Adrenal gland (tissue), 5 donors: ENCODE measurements at regions not wholly inside any gene's neighbourhood (a gene's known extent, or its start where the extent isn't known, plus 50 kb on each side); places are given as distances from the start of the nearest gene placed in this dataset.

ENCODE experiments used
- CTCF ChIP-seq, 6 experiments: fragments of 450-650 bp in 4 of 6; fragments of 200-600 bp in 2 of 6; sonication (generic) in 1 of 6; IDR thresholded peaks; 1 replicate in 5 of 6; 2 replicates in 1 of 6; pipeline versions ENCODE4 v1.5.1 to v1.8.0; 2016 to 2021; ENCODE audit warnings: antibody characterized with exemption in 6 of 6, mild to moderate bottlenecking in 2 of 6, moderate library complexity in 1 of 6
- POLR2A ChIP-seq, 2 donors: fragments of 450-650 bp; IDR thresholded peaks; one replicate each; pipeline ENCODE4 v1.6.1; 2017; ENCODE audit warnings: antibody characterized with exemption in 2 of 2, mild to moderate bottlenecking in 2 of 2, moderate library complexity in 1 of 2
- donor health status: DM: no; HTN: no; CAD: no.

GRCh38 chr19:31947436-31948115 is 397.8 kb upstream of the ZNF507 start:
- no peak for TF ChIP-seq POLR2A (IDR thresholded peaks at IDR 0.05)
- TF ChIP-seq CTCF (IDR thresholded peaks at IDR 0.05) = no peak
